Neural progenitor cell (in vitro differentiated cells): ENCODE measurements at regions not wholly inside any gene's neighbourhood (a gene's known extent, or its start where the extent isn't known, plus 50 kb on each side); places are given as distances from the start of the nearest gene placed in this dataset.

Source experiments
- DNase-seq: peaks from one replicate; pipeline ENCODE4 v3.0.0-alpha.2; 2016; ENCODE audit warnings: low spot score
- H2AFZ ChIP-seq: fragments of 200-600 bp; sonication (generic); replicated peaks from 2 replicates; pipeline ENCODE4 v1.6.1; 2016; ENCODE audit warnings: antibody characterized with exemption
- H3F3A ChIP-seq: fragments of 200-600 bp; sonication (generic); 2 replicates; pipeline ENCODE4 v1.6.1; 2016; ENCODE audit warnings: antibody characterized with exemption, low read depth
- H3K27ac ChIP-seq: fragments of 200-600 bp; sonication (generic); 2 replicates; pipeline ENCODE4 v1.5.1; 2016; ENCODE audit warnings: mild to moderate bottlenecking
- H3K27me3 ChIP-seq: fragments of 200-600 bp; sonication (generic); 2 replicates; pipeline ENCODE4 v1.6.1; 2016; ENCODE audit warnings: mild to moderate bottlenecking, moderate library complexity
- H3K36me3 ChIP-seq: fragments of 200-600 bp; sonication (generic); 2 replicates; pipeline ENCODE4 v1.5.1; 2016
- H3K4me1 ChIP-seq: fragments of 200-600 bp; sonication (generic); 2 replicates; pipeline ENCODE4 v1.6.1; 2016; ENCODE audit warnings: mixed run types
- H3K4me2 ChIP-seq: fragments of 200-600 bp; sonication (generic); 2 replicates; pipeline ENCODE4 v1.6.1; 2016
- H3K4me3 ChIP-seq: fragments of 200-600 bp; sonication (generic); 2 replicates; pipeline ENCODE4 v1.5.1; 2016
- H3K79me2 ChIP-seq: fragments of 200-600 bp; sonication (generic); 2 replicates; pipeline ENCODE4 v1.6.1; 2016; ENCODE audit warnings: low read depth
- H3K9ac ChIP-seq: fragments of 200-600 bp; sonication (generic); 2 replicates; pipeline ENCODE4 v1.6.1; 2016
- H3K9me3 ChIP-seq: fragments of 200-600 bp; sonication (generic); 2 replicates; pipeline ENCODE4 v1.5.1; 2016; ENCODE audit warnings: low read depth
- H4K20me1 ChIP-seq: fragments of 200-600 bp; sonication (generic); 2 replicates; pipeline ENCODE4 v1.6.1; 2016; ENCODE audit warnings: low read depth
- H3K27ac Mint-ChIP-seq: 3 replicates; pipeline ENCODE4 v1.8.0; 2021; ENCODE audit warnings: mixed read lengths
- H3K27me3 Mint-ChIP-seq: 2 replicates; pipeline ENCODE4 v1.8.0; 2022; ENCODE audit warnings: low read depth, mild to moderate bottlenecking, inconsistent platforms, moderate library complexity, mixed read lengths; ENCODE audit not compliant: insufficient read depth
- H3K36me3 Mint-ChIP-seq: 3 replicates; pipeline ENCODE4 v1.8.0; 2021; ENCODE audit warnings: mixed read lengths
- H3K4me1 Mint-ChIP-seq: 3 replicates; pipeline ENCODE4 v1.8.0; 2021; ENCODE audit warnings: mixed read lengths
- H3K4me3 Mint-ChIP-seq: 3 replicates; pipeline ENCODE4 v1.8.0; 2021; ENCODE audit warnings: mild to moderate bottlenecking, moderate library complexity, mixed read lengths
- H3K9me3 Mint-ChIP-seq: 3 replicates; pipeline ENCODE4 v1.8.0; 2020; ENCODE audit warnings: mixed read lengths
- EZH2 ChIP-seq: fragments of 200-600 bp; sonication (generic); IDR thresholded peaks from 2 replicates; pipeline ENCODE4 v1.6.1; 2017; ENCODE audit warnings: antibody characterized with exemption, mild to moderate bottlenecking, moderate library complexity
- EZH2phosphoT487 ChIP-seq: fragments of 200-600 bp; sonication (generic); IDR thresholded peaks from 2 replicates; pipeline ENCODE4 v1.6.1; 2017; ENCODE audit warnings: antibody characterized with exemption
- TF ChIP-seq, protein P1 (sequence below): fragments of 200-600 bp; sonication (generic); IDR thresholded peaks from 2 replicates; pipeline ENCODE4 v1.5.1; 2017; ENCODE audit warnings: antibody characterized with exemption, mild to moderate bottlenecking

DNA sequence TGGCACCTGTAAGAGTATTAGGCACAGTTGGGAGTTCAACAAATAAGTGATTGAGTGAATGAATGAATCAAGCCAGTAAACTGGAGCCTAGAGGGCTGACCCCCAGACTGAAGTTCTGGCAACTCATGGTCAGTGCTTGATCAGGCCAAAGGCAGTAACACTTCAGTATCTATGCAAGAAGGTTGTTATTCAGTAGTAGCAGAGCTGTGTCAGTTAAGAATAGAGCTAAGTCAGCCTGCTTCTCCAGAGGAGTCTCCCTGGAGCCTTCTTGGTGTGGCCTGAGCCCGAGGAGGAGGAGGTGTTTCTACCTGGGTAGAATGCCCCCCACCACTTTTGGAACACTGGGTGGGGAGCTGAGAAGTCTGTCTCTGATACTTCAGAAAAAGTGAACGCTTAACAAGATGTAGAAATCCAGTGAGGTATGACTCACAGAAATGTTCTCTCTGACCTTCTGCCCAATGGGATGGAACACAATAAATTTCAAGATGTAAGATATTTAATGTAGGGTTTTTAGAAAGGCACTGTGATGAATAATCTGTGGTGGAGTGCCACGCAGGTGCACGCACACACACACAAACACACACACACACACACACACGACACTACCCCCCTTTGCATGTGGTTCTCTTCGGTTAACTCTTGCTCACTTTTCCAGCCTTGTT, 219.9 kb downstream of the HIPK3 start:
- no peak overlapping the region for H2AFZ ChIP-seq
- no peaks in the 10 kb centered on the region for H4K20me1 ChIP-seq
- H3K27ac Mint-ChIP-seq: no peak overlapping the region
- peaks cover 5% of the 10 kb centered on the region for H3K4me1 Mint-ChIP-seq
- H3K4me3 ChIP-seq: no peak overlapping the region
- no peak overlapping the region for H3K4me3 Mint-ChIP-seq
- no peaks in the 10 kb centered on the region for H3K36me3 ChIP-seq
- TF ChIP-seq EZH2 (no peak), EZH2phosphoT487 (no peak)
- TF ChIP-seq, protein P1, sequence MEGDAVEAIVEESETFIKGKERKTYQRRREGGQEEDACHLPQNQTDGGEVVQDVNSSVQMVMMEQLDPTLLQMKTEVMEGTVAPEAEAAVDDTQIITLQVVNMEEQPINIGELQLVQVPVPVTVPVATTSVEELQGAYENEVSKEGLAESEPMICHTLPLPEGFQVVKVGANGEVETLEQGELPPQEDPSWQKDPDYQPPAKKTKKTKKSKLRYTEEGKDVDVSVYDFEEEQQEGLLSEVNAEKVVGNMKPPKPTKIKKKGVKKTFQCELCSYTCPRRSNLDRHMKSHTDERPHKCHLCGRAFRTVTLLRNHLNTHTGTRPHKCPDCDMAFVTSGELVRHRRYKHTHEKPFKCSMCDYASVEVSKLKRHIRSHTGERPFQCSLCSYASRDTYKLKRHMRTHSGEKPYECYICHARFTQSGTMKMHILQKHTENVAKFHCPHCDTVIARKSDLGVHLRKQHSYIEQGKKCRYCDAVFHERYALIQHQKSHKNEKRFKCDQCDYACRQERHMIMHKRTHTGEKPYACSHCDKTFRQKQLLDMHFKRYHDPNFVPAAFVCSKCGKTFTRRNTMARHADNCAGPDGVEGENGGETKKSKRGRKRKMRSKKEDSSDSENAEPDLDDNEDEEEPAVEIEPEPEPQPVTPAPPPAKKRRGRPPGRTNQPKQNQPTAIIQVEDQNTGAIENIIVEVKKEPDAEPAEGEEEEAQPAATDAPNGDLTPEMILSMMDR: no peak
- H3K9ac ChIP-seq: no peak overlapping the region
- H3K36me3 Mint-ChIP-seq: no peaks in the 10 kb centered on the region
- H3K4me2 ChIP-seq: no peak overlapping the region
- no peaks in the 10 kb centered on the region for H3F3A ChIP-seq
- no peak overlapping the region for H3K27ac ChIP-seq
- no peaks in the 10 kb centered on the region for H3K79me2 ChIP-seq
- H3K9me3 ChIP-seq: no peaks in the 10 kb centered on the region
- H3K27me3 Mint-ChIP-seq: no peaks in the 10 kb centered on the region
- peaks cover 4% of the 10 kb centered on the region for H3K4me1 ChIP-seq
- H3K9me3 Mint-ChIP-seq: no peaks in the 10 kb centered on the region
- no peaks in the 10 kb centered on the region for H3K27me3 ChIP-seq
- no peak for DNase-seq

DNA sequence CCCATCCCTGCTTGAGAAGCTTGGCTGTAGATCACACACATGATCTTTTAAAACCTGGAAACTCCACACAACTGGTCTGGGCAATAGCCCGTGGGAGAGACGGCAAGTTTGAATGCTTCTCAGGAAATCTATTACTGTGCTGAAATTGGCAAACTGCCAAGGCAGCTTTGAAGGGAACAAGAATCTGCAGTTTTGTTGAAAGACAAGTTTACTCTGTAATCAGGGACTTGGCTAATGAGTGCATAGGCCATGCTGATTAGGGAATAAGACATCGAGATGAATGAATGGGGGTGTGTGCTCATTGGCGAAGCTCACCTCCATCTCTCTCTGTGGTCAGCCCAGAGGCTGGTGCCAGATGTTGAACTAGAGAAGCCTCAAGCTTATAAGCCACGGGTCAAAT, 218.8 kb downstream of the HIPK3 start:
- Mint-ChIP-seq H3K4me3 (no peak overlapping the region), H3K9me3 (no peaks in the 10 kb centered on the region), H3K4me1 (peaks cover 5% of the 10 kb centered on the region), H3K27ac (no peak overlapping the region), H3K36me3 (no peaks in the 10 kb centered on the region), H3K27me3 (no peaks in the 10 kb centered on the region)
- H3K9ac ChIP-seq: no peak overlapping the region
- H3K9me3 ChIP-seq: no peaks in the 10 kb centered on the region
- H3K4me1 ChIP-seq: peaks cover 4% of the 10 kb centered on the region
- no peak overlapping the region for H3K27ac ChIP-seq
- H3K27me3 ChIP-seq: no peaks in the 10 kb centered on the region
- H3K36me3 ChIP-seq: no peaks in the 10 kb centered on the region
- no peaks in the 10 kb centered on the region for H3K79me2 ChIP-seq
- TF ChIP-seq, protein P1: no peak
- TF ChIP-seq EZH2phosphoT487 (no peak), EZH2 (no peak)
- H3F3A ChIP-seq: no peaks in the 10 kb centered on the region
- no peaks in the 10 kb centered on the region for H4K20me1 ChIP-seq
- no peak overlapping the region for H3K4me2 ChIP-seq
- DNase-seq: no peak
- H2AFZ ChIP-seq: no peak overlapping the region
- no peak overlapping the region for H3K4me3 ChIP-seq

DNA sequence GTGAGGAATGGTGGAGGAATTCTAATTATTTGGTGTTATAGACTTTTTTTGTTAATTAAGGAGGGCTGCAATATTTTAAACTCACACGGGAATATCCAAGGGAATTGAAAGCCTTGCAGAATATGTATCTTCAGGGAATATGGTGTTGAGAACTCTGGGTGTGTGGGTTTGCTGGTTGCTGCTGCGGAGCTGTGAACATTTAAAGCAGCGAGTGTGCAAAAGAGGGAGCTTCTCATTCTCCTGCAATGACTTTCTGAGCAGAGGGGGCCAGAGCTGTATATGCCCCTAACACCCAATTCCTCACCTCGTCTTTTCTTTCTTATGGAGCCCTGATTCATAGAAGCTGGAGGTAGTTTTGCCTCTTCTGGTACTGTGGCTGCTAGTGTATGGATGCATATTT, 217.7 kb downstream of the HIPK3 start:
- Histone ChIP-seq H3K4me3 (no peak overlapping the region), H3K9me3 (no peaks in the 10 kb centered on the region), H3K4me2 (no peak overlapping the region), H3K4me1 (peaks cover 4% of the 10 kb centered on the region), H3K27ac (no peak overlapping the region), H3F3A (no peaks in the 10 kb centered on the region), H3K9ac (no peak overlapping the region), H2AFZ (no peak overlapping the region), H3K79me2 (no peaks in the 10 kb centered on the region), H3K27me3 (no peaks in the 10 kb centered on the region), H3K36me3 (no peaks in the 10 kb centered on the region), H4K20me1 (no peaks in the 10 kb centered on the region)
- no peak overlapping the region for H3K27ac Mint-ChIP-seq
- H3K4me3 Mint-ChIP-seq: no peak overlapping the region
- no peaks in the 10 kb centered on the region for H3K36me3 Mint-ChIP-seq
- no peak for TF ChIP-seq EZH2phosphoT487
- TF ChIP-seq, protein P1: no peak
- TF ChIP-seq EZH2: no peak
- H3K9me3 Mint-ChIP-seq: no peaks in the 10 kb centered on the region
- DNase-seq: no peak
- no peaks in the 10 kb centered on the region for H3K4me1 Mint-ChIP-seq
- no peaks in the 10 kb centered on the region for H3K27me3 Mint-ChIP-seq
